ENCODE measurements at regions not wholly inside any gene's neighbourhood (a gene's known extent, or its start where the extent isn't known, plus 50 kb on each side); places are given as distances from the start of the nearest gene placed in this dataset.

DNA sequence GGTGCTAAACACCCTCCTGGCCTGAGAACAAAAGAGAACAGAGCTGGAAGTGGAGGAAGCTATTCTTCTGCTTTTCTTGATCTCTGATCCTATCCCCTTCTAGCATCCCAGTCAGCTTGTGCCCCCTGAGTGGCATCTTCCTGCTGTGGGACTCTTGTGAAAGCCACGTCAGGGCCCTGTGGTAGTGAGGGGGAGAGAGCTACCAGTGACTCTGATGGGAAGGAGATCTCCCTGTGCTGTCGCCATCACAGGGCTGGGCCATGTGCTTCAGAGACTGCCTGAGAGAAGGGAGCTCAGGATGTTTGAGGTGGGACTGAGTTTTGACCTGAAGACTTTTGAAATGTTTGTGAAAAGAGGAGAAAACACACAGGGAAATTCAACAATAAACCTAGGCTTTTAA is 107.6 kb upstream of the FUT8 start:
- no peak for TF ChIP-seq JUND (IDR thresholded peaks at IDR 0.05; ENCODE audit: low read depth)
- in situ Hi-C loops (cut with HindIII; ENCODE audit: low pct_unique_long_range_greater_than_20kb, low sequenced_read_pairs), result no loop called here
- no peak for DNase-seq (ENCODE audit: low read depth in 1 of 2, low spot score in 1 of 2)

DNA sequence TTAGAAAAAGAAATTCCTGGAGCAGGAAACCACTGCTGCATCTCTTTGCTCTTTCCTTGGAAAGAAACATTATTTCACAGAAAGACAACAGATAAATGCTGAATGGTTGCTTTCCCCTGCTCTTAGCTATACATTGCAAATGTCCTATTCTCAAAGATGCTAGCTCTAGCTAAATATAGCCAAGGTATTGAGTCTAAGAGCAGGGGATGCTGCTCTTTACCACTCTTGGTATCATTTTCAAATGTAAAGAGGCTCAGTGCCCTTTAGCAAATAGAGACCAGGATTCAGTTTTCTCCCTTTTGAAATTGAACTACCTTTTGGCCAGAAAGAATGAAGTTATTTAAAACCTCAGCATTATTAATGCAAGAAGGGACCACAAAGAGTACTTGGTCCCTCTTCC is 104.0 kb upstream of the FUT8 start:
- TF ChIP-seq JUND (IDR thresholded peaks at IDR 0.05; ENCODE audit: low read depth), result no peak
- DNase-seq (ENCODE audit: low read depth in 1 of 2, low spot score in 1 of 2), result no peak
- in situ Hi-C loops (cut with HindIII; ENCODE audit: low pct_unique_long_range_greater_than_20kb, low sequenced_read_pairs), result no loop called here

DNA sequence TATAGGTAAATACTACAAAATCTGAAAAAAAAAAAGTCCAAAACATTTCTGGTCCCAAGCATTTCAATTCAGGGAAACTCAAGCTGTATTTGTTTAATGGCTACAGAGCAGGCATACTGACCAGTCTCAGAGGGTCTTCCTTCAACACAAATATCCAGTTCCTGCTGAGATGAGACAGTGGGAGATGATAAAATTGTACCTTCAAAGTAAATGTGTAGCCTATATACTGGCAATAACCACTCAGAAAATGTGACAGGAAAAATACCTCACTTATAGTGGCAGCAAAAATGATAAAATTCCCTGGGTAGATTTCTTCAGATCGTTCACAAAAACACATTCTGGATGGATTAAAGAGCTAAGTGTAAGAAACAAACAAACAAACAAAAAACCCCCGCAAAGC is 102.0 kb upstream of the FUT8 start:
- no peak for DNase-seq (ENCODE audit: low read depth in 1 of 2, low spot score in 1 of 2)
- in situ Hi-C loops (cut with HindIII; ENCODE audit: low pct_unique_long_range_greater_than_20kb, low sequenced_read_pairs), result no loop called here
- TF ChIP-seq JUND (IDR thresholded peaks at IDR 0.05; ENCODE audit: low read depth), result no peak

DNA sequence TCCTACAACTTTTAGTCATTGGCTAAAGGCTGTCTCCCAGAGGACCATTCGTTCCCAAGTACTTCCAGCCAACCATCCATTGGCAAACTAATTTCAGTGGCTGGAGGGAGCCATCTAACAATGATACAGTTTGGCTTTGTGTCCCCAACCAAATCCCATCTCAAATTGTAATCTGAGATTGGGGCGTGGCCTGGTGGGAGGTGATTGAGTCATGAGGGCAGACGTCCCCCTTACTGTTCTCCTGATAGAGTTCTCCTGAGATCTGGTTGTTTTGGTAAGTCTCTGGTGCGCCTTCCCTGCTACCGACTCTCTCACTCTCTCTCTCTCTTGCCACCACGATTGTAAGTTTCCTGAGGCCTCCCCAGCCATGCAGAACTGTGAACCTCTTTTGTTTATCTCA is 99.7 kb upstream of the FUT8 start:
- DNase-seq (ENCODE audit: low read depth in 1 of 2, low spot score in 1 of 2), result no peak
- in situ Hi-C loops (cut with HindIII; ENCODE audit: low pct_unique_long_range_greater_than_20kb, low sequenced_read_pairs), result no loop called here
- TF ChIP-seq JUND (IDR thresholded peaks at IDR 0.05; ENCODE audit: low read depth), result no peak

GRCh38 chr14:65318636-65319506 is 93.7 kb upstream of the FUT8 start:
- DNase-seq (ENCODE audit: low read depth in 1 of 2, low spot score in 1 of 2), result no peak
- in situ Hi-C loops (cut with HindIII; ENCODE audit: low pct_unique_long_range_greater_than_20kb, low sequenced_read_pairs), result no loop called here
- TF ChIP-seq JUND (IDR thresholded peaks at IDR 0.05; ENCODE audit: low read depth), result no peak

- no peak for TF ChIP-seq JUND (IDR thresholded peaks at IDR 0.05; ENCODE audit: low read depth)
- DNase-seq (ENCODE audit: low read depth in 1 of 2, low spot score in 1 of 2), result no peak
- in situ Hi-C loops (cut with HindIII; ENCODE audit: low pct_unique_long_range_greater_than_20kb, low sequenced_read_pairs), result no loop called here
These were observed 91.7 kb upstream of the FUT8 start for GRCh38 chr14:65320661-65321308.

- no peak for TF ChIP-seq JUND (IDR thresholded peaks at IDR 0.05; ENCODE audit: low read depth)
- in situ Hi-C loops (cut with HindIII; ENCODE audit: low pct_unique_long_range_greater_than_20kb, low sequenced_read_pairs), result no loop called here
- DNase-seq (ENCODE audit: low read depth in 1 of 2, low spot score in 1 of 2), result no peak
These were observed 91.1 kb upstream of the FUT8 start for GRCh38 chr14:65321370-65321875.

DNA sequence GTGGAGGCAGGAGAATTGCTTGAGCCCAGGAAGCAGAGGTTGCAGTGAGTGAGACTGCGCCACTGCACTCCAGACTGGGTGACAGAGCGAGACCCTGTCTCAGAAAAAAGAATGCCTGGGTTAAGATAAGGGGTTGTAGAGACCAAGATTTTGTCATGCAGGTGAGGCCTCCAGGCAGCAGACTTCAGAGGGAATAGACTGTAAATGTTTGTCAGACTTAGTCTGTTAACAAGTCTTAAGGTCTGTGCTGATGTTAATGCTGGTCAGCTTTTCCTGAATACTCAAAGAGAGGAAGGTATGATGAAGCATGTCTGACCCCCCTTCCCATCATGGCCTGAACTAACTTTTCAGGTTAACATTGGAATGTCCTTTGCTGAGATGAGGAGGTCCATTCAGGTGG is 83.0 kb upstream of the FUT8 start:
- no peak for TF ChIP-seq JUND (IDR thresholded peaks at IDR 0.05; ENCODE audit: low read depth)
- in situ Hi-C loops (cut with HindIII; ENCODE audit: low pct_unique_long_range_greater_than_20kb, low sequenced_read_pairs), result no loop called here

GRCh38 chr14:65329911-65330310 is 82.6 kb upstream of the FUT8 start:
- DNase-seq (ENCODE audit: low read depth in 1 of 2, low spot score in 1 of 2), result no peak
- TF ChIP-seq JUND (IDR thresholded peaks at IDR 0.05; ENCODE audit: low read depth), result no peak
- in situ Hi-C loops (cut with HindIII; ENCODE audit: low pct_unique_long_range_greater_than_20kb, low sequenced_read_pairs), result no loop called here

More for the DNA sequence above, 83.0 kb upstream of the FUT8 start:
- no peak for DNase-seq (ENCODE audit: low read depth in 1 of 2, low spot score in 1 of 2)

GRCh38 chr14:65330416-65330815 is 82.1 kb upstream of the FUT8 start:
- no peak for TF ChIP-seq JUND (IDR thresholded peaks at IDR 0.05; ENCODE audit: low read depth)

DNA sequence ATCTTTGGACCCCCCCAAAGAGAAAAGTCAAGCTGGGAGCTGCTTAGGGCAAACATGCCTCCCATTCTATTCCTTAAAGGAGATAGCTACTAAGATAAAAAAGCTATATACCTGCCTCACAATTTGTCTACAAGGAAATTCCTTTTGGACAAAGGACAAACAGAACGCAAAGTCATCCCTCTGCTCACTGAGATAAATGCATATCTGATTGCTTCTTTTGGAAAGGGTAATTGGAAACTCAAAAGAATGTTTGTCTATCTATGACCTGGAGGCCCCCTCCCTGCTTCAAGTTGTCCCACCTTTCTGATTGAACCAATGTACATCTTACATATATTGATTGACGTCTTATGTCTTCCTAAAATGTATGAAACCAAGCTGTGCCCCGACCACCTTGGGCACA is 80.9 kb upstream of the FUT8 start:
- in situ Hi-C loops (cut with HindIII; ENCODE audit: low pct_unique_long_range_greater_than_20kb, low sequenced_read_pairs), result no loop called here

More at GRCh38 chr14:65330416-65330815, 82.1 kb upstream of the FUT8 start:
- DNase-seq (ENCODE audit: low read depth in 1 of 2, low spot score in 1 of 2), result no peak
- in situ Hi-C loops (cut with HindIII; ENCODE audit: low pct_unique_long_range_greater_than_20kb, low sequenced_read_pairs), result no loop called here

DNA sequence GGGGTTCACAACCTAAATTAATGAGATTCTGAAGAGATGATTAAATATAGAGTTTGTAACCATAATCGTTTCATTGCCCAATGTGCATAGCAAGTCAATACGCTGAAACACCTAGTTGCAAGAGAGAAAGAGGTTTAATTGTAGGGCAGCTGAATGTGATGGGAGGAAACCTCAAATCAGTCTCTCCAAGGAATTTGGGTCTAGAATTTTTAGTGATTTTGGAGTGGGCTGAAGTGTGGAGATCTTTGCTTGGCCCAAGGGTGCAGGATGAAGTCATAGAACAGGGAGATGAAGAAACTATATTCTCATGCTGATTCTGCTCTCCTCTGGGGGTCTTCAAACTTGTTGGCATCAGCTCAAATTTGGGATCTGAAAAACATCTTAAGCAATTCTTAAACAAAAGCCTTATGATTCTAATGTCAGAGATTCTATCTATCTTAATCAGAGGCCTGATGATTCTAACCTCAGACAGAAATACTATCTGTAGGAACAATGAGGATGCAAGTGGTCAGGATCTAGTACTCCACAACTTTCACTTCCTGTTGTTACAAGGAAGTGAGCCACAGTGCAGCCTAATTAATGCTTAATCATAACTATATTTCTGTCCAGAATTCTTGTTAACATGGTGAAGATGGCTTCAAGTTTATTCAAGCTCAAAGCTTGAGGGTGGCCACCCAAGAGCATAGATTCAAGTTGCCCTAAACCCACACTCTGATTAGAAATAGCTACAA is 80.2 kb upstream of the FUT8 start:
- in situ Hi-C loops (cut with HindIII; ENCODE audit: low pct_unique_long_range_greater_than_20kb, low sequenced_read_pairs), result no loop called here
- no peak for DNase-seq (ENCODE audit: low read depth in 1 of 2, low spot score in 1 of 2)
- TF ChIP-seq JUND (IDR thresholded peaks at IDR 0.05; ENCODE audit: low read depth), result no peak

More for the DNA sequence above, 80.9 kb upstream of the FUT8 start:
- DNase-seq (ENCODE audit: low read depth in 1 of 2, low spot score in 1 of 2), result no peak
- TF ChIP-seq JUND (IDR thresholded peaks at IDR 0.05; ENCODE audit: low read depth), result no peak

Data from T47D (cell line).